ENCODE measurements at regions not wholly inside any gene's neighbourhood (a gene's known extent, or its start where the extent isn't known, plus 50 kb on each side); places are given as distances from the start of the nearest gene placed in this dataset.

GRCh38 chr2:22957446-22957845, 427.5 kb upstream of the KLHL29 start:
- POLR2A ChIA-PET = no interaction called here
- intact Hi-C loops (cut with micrococcal nuclease; ENCODE audit: unreplicated experiment) = no loop called here
- CTCF ChIA-PET = no interaction called here
- H3K9me3 ChIP-seq = no peaks in the 10 kb centered on the region
- H3K36me3 Mint-ChIP-seq (ENCODE audit: insufficient read depth, unreplicated experiment) = no peaks in the 10 kb centered on the region
- no peak overlapping the region for H3K4me3 ChIP-seq (ENCODE audit: low read depth, low read length)
- H3K36me3 ChIP-seq (ENCODE audit: control insufficient read depth, insufficient read depth, low read length) = no peaks in the 10 kb centered on the region
- no peaks in the 10 kb centered on the region for H3K4me1 ChIP-seq
- H3K27me3 ChIP-seq (replicated peaks; ENCODE audit: control insufficient read depth, insufficient read depth, low read length) = no peaks in the 10 kb centered on the region
- no peaks in the 10 kb centered on the region for H3K9me3 Mint-ChIP-seq (ENCODE audit: unreplicated experiment)
- no peak for TF ChIP-seq CTCF (IDR thresholded peaks at IDR 0.05; ENCODE audit: insufficient read depth in 1 of 2, low read depth in 1 of 2, low read length in 1 of 2, severe bottlenecking in 1 of 2, unreplicated experiment in 1 of 2)
- BruUV-seq (replicated peaks) = no TSS peak
- peaks cover 14% of the 10 kb centered on the region for H3K27me3 Mint-ChIP-seq (ENCODE audit: insufficient read depth, unreplicated experiment)
- H3K27ac Mint-ChIP-seq (ENCODE audit: unreplicated experiment) = no peak overlapping the region
- H3K4me1 Mint-ChIP-seq (ENCODE audit: low read depth, unreplicated experiment) = no peaks in the 10 kb centered on the region
- H3K4me3 Mint-ChIP-seq (ENCODE audit: unreplicated experiment) = no peak overlapping the region
- DNase-seq = no peak

GRCh38 chr2:22958308-22958707, 426.7 kb upstream of the KLHL29 start:
- CTCF ChIA-PET = no interaction called here
- intact Hi-C loops (cut with micrococcal nuclease; ENCODE audit: unreplicated experiment) = no loop called here

GRCh38 chr2:22967756-22968155, 417.2 kb upstream of the KLHL29 start:
- no peak overlapping the region for H3K27ac Mint-ChIP-seq (ENCODE audit: unreplicated experiment)
- H3K27me3 ChIP-seq (replicated peaks; ENCODE audit: control insufficient read depth, insufficient read depth, low read length) = no peaks in the 10 kb centered on the region
- no peaks in the 10 kb centered on the region for H3K4me1 ChIP-seq
- no peak for DNase-seq
- no peaks in the 10 kb centered on the region for H3K36me3 ChIP-seq (ENCODE audit: control insufficient read depth, insufficient read depth, low read length)
- ChIA-PET POLR2A (no interaction called here), CTCF (no interaction called here)
- intact Hi-C loops (cut with micrococcal nuclease; ENCODE audit: unreplicated experiment) = no loop called here
- H3K4me1 Mint-ChIP-seq (ENCODE audit: low read depth, unreplicated experiment) = no peaks in the 10 kb centered on the region
- no TSS peak for BruUV-seq (replicated peaks)
- H3K4me3 ChIP-seq (ENCODE audit: low read depth, low read length) = no peak overlapping the region
- 0 out of 2 replicates have a peak, but pooled peaks cover 10% of the 10 kb centered on the region for H3K9me3 ChIP-seq
- peaks cover 15% of the 10 kb centered on the region for H3K27me3 Mint-ChIP-seq (ENCODE audit: insufficient read depth, unreplicated experiment)
- no peaks in the 10 kb centered on the region for H3K36me3 Mint-ChIP-seq (ENCODE audit: insufficient read depth, unreplicated experiment)
- H3K9me3 Mint-ChIP-seq (ENCODE audit: unreplicated experiment) = no peaks in the 10 kb centered on the region
- H3K4me3 Mint-ChIP-seq (ENCODE audit: unreplicated experiment) = no peak overlapping the region
- no peak for TF ChIP-seq CTCF (IDR thresholded peaks at IDR 0.05; ENCODE audit: insufficient read depth in 1 of 2, low read depth in 1 of 2, low read length in 1 of 2, severe bottlenecking in 1 of 2, unreplicated experiment in 1 of 2)

More at GRCh38 chr2:22958308-22958707, 426.7 kb upstream of the KLHL29 start:
- TF ChIP-seq CTCF (IDR thresholded peaks at IDR 0.05; ENCODE audit: insufficient read depth in 1 of 2, low read depth in 1 of 2, low read length in 1 of 2, severe bottlenecking in 1 of 2, unreplicated experiment in 1 of 2) = no peak
- no peak overlapping the region for H3K4me3 Mint-ChIP-seq (ENCODE audit: unreplicated experiment)
- H3K9me3 ChIP-seq = no peaks in the 10 kb centered on the region
- no peaks in the 10 kb centered on the region for H3K36me3 Mint-ChIP-seq (ENCODE audit: insufficient read depth, unreplicated experiment)
- no peak overlapping the region for H3K27ac Mint-ChIP-seq (ENCODE audit: unreplicated experiment)
- H3K27me3 ChIP-seq (replicated peaks; ENCODE audit: control insufficient read depth, insufficient read depth, low read length) = no peaks in the 10 kb centered on the region
- no peaks in the 10 kb centered on the region for H3K9me3 Mint-ChIP-seq (ENCODE audit: unreplicated experiment)
- peaks cover 15% of the 10 kb centered on the region for H3K27me3 Mint-ChIP-seq (ENCODE audit: insufficient read depth, unreplicated experiment)
- BruUV-seq (replicated peaks) = no TSS peak
- no peaks in the 10 kb centered on the region for H3K4me1 Mint-ChIP-seq (ENCODE audit: low read depth, unreplicated experiment)
- POLR2A ChIA-PET = no interaction called here
- H3K36me3 ChIP-seq (ENCODE audit: control insufficient read depth, insufficient read depth, low read length) = no peaks in the 10 kb centered on the region
- H3K4me3 ChIP-seq (ENCODE audit: low read depth, low read length) = no peak overlapping the region
- no peaks in the 10 kb centered on the region for H3K4me1 ChIP-seq
- no peak for DNase-seq

All from Caco-2 (cell line).